GM23248 (cell line): ENCODE measurements at regions not wholly inside any gene's neighbourhood (a gene's known extent, or its start where the extent isn't known, plus 50 kb on each side); places are given as distances from the start of the nearest gene placed in this dataset.
A peak's percentile ranks its signal among the peaks of the same experiment; 100 is the strongest.
"Not testable (repeated sequence)": the region's sequence is repeated elsewhere in the genome, so short reads cannot be mapped to it uniquely, and the experiment has no call there.

Experiments
- DNase-seq: peaks from one replicate; pipeline ENCODE4 v3.0.0-alpha.2; 2015
- H2AFZ ChIP-seq: fragments of 200-600 bp; sonication (generic); 2 replicates; pipeline ENCODE4 v1.6.1; 2016; ENCODE audit warnings: antibody characterized with exemption
- H3F3A ChIP-seq: fragments of 200-600 bp; sonication (generic); 2 replicates; pipeline ENCODE4 v1.6.1; 2016; ENCODE audit warnings: mild to moderate bottlenecking, antibody characterized with exemption, mixed run types; ENCODE audit not compliant: insufficient read depth
- H3K27ac ChIP-seq: fragments of 200-600 bp; sonication (generic); 2 replicates; pipeline ENCODE4 v1.5.1; 2016; ENCODE audit warnings: mild to moderate bottlenecking
- H3K27me3 ChIP-seq: fragments of 200-600 bp; sonication (generic); replicated peaks from 2 replicates; pipeline ENCODE4 v1.6.1; 2016; ENCODE audit warnings: mild to moderate bottlenecking; ENCODE audit not compliant: insufficient read depth
- H3K36me3 ChIP-seq: fragments of 200-600 bp; sonication (generic); 2 replicates; pipeline ENCODE4 v1.6.1; 2016; ENCODE audit warnings: low read depth, mild to moderate bottlenecking
- H3K4me1 ChIP-seq: fragments of 200-600 bp; sonication (generic); 2 replicates; pipeline ENCODE4 v1.6.1; 2016; ENCODE audit warnings: mild to moderate bottlenecking; ENCODE audit not compliant: insufficient read depth
- H3K4me2 ChIP-seq: fragments of 200-600 bp; sonication (generic); one replicate; pipeline ENCODE4 v1.6.1; 2016; ENCODE audit warnings: mild to moderate bottlenecking; ENCODE audit not compliant: unreplicated experiment
- H3K4me3 ChIP-seq: fragments of 200-600 bp; sonication (generic); 2 replicates; pipeline ENCODE4 v1.5.1; 2016; ENCODE audit warnings: mild to moderate bottlenecking
- H3K79me2 ChIP-seq: fragments of 200-600 bp; sonication (generic); 2 replicates; pipeline ENCODE4 v1.6.1; 2016; ENCODE audit warnings: mild to moderate bottlenecking; ENCODE audit not compliant: insufficient read depth
- H3K9ac ChIP-seq: fragments of 200-600 bp; sonication (generic); 2 replicates; pipeline ENCODE4 v1.6.1; 2016; ENCODE audit warnings: mild to moderate bottlenecking
- H3K9me2 ChIP-seq: fragments of 200-600 bp; sonication (generic); 2 replicates; pipeline ENCODE4 v1.6.1; 2016; ENCODE audit warnings: mixed run types, mild to moderate bottlenecking, moderate library complexity; ENCODE audit not compliant: insufficient read depth
- H3K9me3 ChIP-seq: fragments of 200-600 bp; sonication (generic); one replicate; pipeline ENCODE4 v1.6.1; 2017; ENCODE audit warnings: low read depth
- H4K20me1 ChIP-seq: fragments of 200-600 bp; sonication (generic); 2 replicates; pipeline ENCODE4 v1.6.0; 2016; ENCODE audit not compliant: insufficient read depth
- EZH2 ChIP-seq: fragments of 200-600 bp; sonication (generic); IDR thresholded peaks from 2 replicates; pipeline ENCODE4 v1.6.1; 2018; ENCODE audit warnings: antibody characterized with exemption, mild to moderate bottlenecking; ENCODE audit not compliant: insufficient read depth, poor library complexity, severe bottlenecking
- EZH2phosphoT487 ChIP-seq: fragments of 200-600 bp; sonication (generic); IDR thresholded peaks from 2 replicates; pipeline ENCODE4 v1.6.1; 2018; ENCODE audit warnings: antibody characterized with exemption, moderate library complexity, mild to moderate bottlenecking, low read depth; ENCODE audit not compliant: insufficient read depth
- WGBS, 2 experiments: methylation state at CpG; one replicate each; pipeline ENCODE4 v1.1.6; 2015 to 2017; ENCODE audit warnings: low lambda C conversion rate in 2 of 2, low coverage in 1 of 2; ENCODE audit errors: missing lambda C conversion rate in 2 of 2; 5-methylcytosine and 5-hydroxymethylcytosine counted together
- in situ Hi-C: fragments of 300-500 bp; cut with MboI; formaldehyde crosslinking; loops from 2 replicates; pipeline ENCODE4 v1.15.0; 2020

DNA sequence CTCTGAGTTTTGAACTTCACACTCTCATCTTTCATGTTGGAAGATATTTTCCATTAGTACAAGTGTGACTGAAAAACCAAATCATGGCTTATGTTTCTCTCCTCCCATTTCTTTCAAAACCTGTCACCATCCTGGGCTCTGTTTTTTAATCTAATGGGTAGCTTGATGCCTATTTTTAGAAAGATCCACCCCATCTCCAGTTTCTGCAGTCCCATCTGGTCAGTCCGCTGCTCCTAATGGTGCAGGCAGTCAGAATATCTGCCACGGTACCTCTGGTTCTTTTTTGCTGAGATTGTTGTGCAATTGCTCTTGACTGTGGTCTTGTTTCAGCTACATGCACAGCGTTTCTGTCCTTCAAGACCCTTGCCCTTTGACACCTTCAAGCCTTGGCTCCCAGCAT, 240.9 kb upstream of the CADM2 start:
- Histone ChIP-seq H2AFZ (no peak overlapping the region), H3K9ac (no peak overlapping the region), H3F3A (no peaks in the 10 kb centered on the region), H3K4me1 (no peaks in the 10 kb centered on the region), H3K27me3 (no peaks in the 10 kb centered on the region), H3K4me2 (no peak overlapping the region), H3K9me2 (no peaks in the 10 kb centered on the region), H3K79me2 (no peaks in the 10 kb centered on the region), H4K20me1 (no peaks in the 10 kb centered on the region), H3K27ac (no peak overlapping the region), H3K9me3 (no peaks in the 10 kb centered on the region), H3K4me3 (no peak overlapping the region), H3K36me3 (no peaks in the 10 kb centered on the region)
- TF ChIP-seq EZH2phosphoT487 (no peak), EZH2 (no peak)
- WGBS, 2 experiments = 35 to 40% methylated on average over 3 of the region's 3 CpGs
- DNase-seq = no peak
- in situ Hi-C loops = no loop called here

- Histone ChIP-seq H3K9me3 (no peaks in the 10 kb centered on the region), H3K4me1 (no peaks in the 10 kb centered on the region), H3K27me3 (no peaks in the 10 kb centered on the region), H3K9ac (no peak overlapping the region), H3K4me3 (no peak overlapping the region), H3K36me3 (no peaks in the 10 kb centered on the region), H3K4me2 (no peak overlapping the region), H3K9me2 (no peaks in the 10 kb centered on the region), H3F3A (no peaks in the 10 kb centered on the region), H3K79me2 (no peaks in the 10 kb centered on the region), H4K20me1 (no peaks in the 10 kb centered on the region), H2AFZ (no peak overlapping the region), H3K27ac (no peak overlapping the region)
- TF ChIP-seq EZH2phosphoT487 (no peak), EZH2 (no peak)
- peak; percentile 43 for DNase-seq
- in situ Hi-C loops = no loop called here
- 32 to 37% methylated on average over 4 of the region's 4 CpGs for WGBS, 2 experiments
Measured at GRCh38 chr3:84724877-84725276, 233.9 kb upstream of the CADM2 start.

DNA sequence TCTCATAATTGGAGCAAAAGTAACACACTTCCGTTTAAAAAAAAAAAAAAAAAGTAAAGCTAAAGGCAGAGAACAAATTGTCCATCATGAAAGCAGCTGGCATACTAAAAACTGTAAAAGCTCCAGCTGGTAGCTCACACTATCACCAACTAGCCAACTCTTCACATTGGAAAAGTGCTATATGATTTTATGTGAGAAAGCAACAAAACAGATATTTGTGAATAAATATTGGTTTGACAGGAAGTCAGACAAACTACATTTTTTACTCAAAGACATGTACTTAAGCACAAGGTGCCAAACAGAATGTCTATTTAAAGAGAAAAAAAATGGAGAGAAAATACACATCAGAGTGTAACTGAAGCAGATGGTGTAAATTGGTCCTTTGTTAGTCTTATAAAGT, 231.2 kb upstream of the CADM2 start:
- Histone ChIP-seq H3K9me3 (no peaks in the 10 kb centered on the region), H3K9me2 (no peaks in the 10 kb centered on the region), H3K4me2 (no peak overlapping the region), H3K9ac (no peak overlapping the region), H3K27me3 (no peaks in the 10 kb centered on the region), H3F3A (no peaks in the 10 kb centered on the region), H3K36me3 (no peaks in the 10 kb centered on the region), H3K79me2 (no peaks in the 10 kb centered on the region), H2AFZ (no peak overlapping the region), H4K20me1 (no peaks in the 10 kb centered on the region), H3K27ac (no peak overlapping the region), H3K4me1 (no peaks in the 10 kb centered on the region), H3K4me3 (no peak overlapping the region)
- no peak for TF ChIP-seq EZH2
- TF ChIP-seq EZH2phosphoT487 = no peak
- WGBS, 2 experiments = 14 to 20% methylated on average over 1 of the region's 1 CpG
- no peak for DNase-seq
- in situ Hi-C loops = no loop called here

DNA sequence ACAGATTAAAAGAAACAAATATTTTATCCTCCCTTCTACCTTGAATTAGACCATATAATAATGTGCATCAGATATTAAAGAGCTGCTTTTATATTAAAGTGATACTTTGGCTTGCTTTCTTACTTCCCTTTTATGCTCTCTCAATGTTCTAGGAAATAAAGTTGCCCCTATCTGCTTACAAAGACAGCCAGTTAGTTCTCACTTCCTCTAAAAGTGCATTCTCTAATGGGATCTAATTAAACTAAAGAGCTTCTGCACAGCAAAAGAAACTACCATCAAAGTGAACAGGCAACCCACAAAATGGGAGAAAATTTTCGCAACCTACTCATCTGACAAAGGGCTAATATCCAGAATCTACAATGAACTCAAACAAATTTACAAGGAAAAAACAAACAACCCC, 224.1 kb upstream of the CADM2 start:
- DNase-seq, in situ Hi-C loops, H3K27ac ChIP-seq, H3K9me2 ChIP-seq, H4K20me1 ChIP-seq, H3K4me2 ChIP-seq, H3F3A ChIP-seq, H3K4me3 ChIP-seq, H3K79me2 ChIP-seq, H3K9ac ChIP-seq, H3K4me1 ChIP-seq, H3K36me3 ChIP-seq, H3K27me3 ChIP-seq, H3K9me3 ChIP-seq, H2AFZ ChIP-seq: not testable (repeated sequence)
- 22 to 25% methylated on average over 1 of the region's 1 CpG for WGBS, 2 experiments

DNA sequence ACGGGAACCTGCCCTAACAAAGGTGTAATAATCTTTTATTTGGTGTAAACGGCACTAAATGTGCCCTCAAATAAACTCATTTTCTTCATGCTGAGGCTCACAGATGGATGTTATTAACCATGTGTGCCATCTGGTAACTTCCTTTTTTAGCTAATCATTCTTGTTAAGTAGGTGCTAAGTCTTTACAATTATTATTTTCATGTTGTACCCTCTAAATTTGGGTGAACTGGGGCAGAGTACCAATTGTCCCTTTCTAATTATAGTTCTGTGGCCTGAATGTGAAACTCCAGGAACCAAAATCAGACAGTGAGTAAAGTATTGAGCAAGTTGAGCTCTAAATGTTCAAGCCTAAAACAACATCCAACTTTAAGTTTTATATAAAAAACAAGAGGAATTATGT, 220.7 kb upstream of the CADM2 start:
- no peak overlapping the region for H2AFZ ChIP-seq
- no peaks in the 10 kb centered on the region for H3K9me2 ChIP-seq
- TF ChIP-seq EZH2phosphoT487 (no peak), EZH2 (no peak)
- DNase-seq = no peak
- WGBS, 2 experiments = 0 to 2% methylated on average over 2 of the region's 2 CpGs
- no peak overlapping the region for H3K4me3 ChIP-seq
- no peak overlapping the region for H3K27ac ChIP-seq
- H3K4me2 ChIP-seq = no peak overlapping the region
- no peak overlapping the region for H3K9ac ChIP-seq
- no peaks in the 10 kb centered on the region for H3K9me3 ChIP-seq
- H3K79me2 ChIP-seq = no peaks in the 10 kb centered on the region
- no peaks in the 10 kb centered on the region for H3F3A ChIP-seq
- no peaks in the 10 kb centered on the region for H3K4me1 ChIP-seq
- in situ Hi-C loops = no loop called here
- no peaks in the 10 kb centered on the region for H3K36me3 ChIP-seq
- H4K20me1 ChIP-seq = no peaks in the 10 kb centered on the region
- H3K27me3 ChIP-seq = no peaks in the 10 kb centered on the region
